Left renal pelvis (tissue), 4 donors: ENCODE measurements at regions not wholly inside any gene's neighbourhood (a gene's known extent, or its start where the extent isn't known, plus 50 kb on each side); places are given as distances from the start of the nearest gene placed in this dataset.

Experiments
- DNase-seq, 4 donors: peaks; one replicate each; pipeline ENCODE4 v3.0.0-alpha.2; 2013; ENCODE audit warnings: low read depth in 4 of 4, low spot score in 3 of 4

DNA sequence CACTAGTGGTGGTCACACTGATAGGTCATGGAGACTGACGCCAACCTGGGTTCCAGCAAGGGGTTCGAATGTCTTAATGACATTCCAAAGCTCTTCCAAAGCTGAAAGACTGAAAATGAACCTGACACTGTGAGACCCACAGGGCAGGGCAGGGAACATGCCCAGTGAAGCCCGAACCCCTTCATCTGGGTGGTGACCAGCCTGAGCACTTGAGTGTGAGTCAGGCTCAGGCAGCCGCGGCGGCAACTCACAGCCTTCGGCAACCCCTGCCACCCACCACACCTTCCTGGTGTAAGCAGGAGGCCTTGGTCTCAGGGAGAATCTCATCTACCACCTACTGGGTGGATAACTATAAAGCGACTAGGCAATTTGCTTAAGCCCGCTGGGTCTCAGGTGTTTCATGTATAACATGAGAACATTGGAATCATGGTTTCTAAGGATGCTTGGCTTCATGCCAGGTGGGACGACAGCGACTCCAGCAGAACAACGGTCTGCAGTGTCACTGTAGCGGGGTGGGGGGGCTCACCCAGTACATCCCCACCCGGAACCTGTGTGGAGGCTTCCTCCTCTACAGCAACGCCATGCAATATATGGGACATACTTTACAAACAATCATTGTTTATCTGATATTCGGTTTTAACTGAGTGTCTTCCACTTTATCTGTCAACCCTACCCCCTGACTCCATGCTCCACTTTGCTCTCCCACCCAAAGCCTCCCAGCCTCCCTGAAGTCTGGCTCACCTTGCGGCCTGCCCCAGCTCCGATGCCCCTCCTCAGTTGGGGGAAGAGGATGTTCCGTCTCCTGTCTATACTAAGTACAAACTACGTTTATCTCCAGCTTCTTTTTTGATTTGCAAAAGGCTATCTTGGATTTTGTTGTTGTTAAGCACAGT is 125.0 kb upstream of the MEF2A start:
- DNase-seq: no peak

GRCh38 chr15:99441444-99441800 is 124.4 kb upstream of the MEF2A start:
- DNase-seq: no peak

DNA sequence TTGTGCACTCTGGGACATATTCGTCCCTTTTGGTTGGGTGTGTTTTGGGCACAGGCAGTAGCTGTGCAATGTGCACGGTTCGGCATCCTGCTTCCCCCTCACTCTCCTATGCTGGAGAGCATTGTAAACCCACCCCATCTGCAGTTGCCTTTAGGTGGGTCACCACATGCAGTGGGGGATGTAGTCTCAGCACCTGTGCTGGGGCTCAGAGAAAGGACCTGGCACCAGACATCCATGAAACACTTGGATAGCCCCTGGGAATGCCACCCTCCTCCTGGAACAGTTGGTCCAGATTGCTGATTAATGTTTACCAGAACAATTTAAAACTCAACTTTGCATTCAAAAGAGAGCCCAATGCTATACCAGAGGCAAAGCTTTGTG is 123.9 kb upstream of the MEF2A start:
- DNase-seq: no peak

DNA sequence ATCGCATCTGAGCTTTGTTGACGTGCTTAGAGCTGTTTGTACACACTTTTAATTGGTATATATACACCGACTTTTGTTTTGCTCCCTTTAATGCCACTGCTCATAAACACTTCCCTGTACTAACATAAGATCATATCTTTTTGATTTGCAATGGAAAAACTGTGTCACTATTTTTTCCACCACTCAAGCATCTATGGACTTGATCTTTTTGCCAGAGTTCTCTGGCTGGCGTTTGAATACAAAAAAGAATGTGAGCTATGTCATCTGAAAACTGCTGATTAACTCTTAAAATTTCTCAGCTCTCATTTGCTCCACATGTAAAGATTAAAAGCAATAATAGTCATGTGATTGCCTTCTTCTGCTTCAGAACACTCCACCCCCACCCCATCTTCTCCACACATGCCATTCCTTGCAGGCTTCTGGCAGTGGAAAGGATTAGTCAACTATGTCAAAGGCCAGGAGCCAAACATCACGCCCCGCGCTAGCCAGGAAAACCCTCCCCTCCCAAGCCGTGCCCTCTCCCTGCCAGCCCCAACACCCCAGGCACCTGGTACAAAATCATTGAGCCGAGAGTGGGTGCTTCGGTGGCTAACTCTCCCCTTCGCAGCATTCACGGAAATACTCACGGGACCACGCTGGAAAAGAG is 123.4 kb upstream of the MEF2A start:
- no peak for DNase-seq

- DNase-seq: no peak
Measured at GRCh38 chr15:99443056-99443756, 122.6 kb upstream of the MEF2A start.

GRCh38 chr15:99443768-99444446 is 121.9 kb upstream of the MEF2A start:
- no peak for DNase-seq

DNA sequence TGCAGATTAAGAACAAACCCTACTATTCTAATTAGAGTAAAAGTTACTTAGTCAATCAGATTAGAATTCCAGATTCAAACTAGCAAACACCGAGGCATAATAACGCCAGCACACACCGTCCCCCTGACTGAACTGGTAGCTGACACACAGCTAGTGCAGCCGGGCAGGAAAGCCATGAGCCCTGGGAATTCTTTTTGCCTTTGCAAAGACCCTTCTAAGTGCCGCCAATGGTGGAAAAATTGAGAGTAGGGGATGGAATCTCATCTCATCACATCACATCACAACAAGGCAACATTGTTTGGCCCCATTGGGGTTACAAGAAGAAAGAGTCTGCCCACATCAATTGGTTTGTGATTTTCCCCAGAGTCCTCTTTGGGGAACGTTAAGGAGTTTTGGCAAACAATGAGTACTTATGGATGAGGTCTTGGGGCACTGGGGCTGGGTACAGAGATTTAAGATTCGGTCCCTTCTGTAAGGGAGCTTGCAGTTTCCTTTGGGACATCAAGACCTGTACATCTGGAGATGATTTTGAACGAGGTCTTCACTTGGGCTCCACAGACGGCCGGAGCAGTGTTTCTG is 120.4 kb upstream of the MEF2A start:
- DNase-seq: no peak

DNA sequence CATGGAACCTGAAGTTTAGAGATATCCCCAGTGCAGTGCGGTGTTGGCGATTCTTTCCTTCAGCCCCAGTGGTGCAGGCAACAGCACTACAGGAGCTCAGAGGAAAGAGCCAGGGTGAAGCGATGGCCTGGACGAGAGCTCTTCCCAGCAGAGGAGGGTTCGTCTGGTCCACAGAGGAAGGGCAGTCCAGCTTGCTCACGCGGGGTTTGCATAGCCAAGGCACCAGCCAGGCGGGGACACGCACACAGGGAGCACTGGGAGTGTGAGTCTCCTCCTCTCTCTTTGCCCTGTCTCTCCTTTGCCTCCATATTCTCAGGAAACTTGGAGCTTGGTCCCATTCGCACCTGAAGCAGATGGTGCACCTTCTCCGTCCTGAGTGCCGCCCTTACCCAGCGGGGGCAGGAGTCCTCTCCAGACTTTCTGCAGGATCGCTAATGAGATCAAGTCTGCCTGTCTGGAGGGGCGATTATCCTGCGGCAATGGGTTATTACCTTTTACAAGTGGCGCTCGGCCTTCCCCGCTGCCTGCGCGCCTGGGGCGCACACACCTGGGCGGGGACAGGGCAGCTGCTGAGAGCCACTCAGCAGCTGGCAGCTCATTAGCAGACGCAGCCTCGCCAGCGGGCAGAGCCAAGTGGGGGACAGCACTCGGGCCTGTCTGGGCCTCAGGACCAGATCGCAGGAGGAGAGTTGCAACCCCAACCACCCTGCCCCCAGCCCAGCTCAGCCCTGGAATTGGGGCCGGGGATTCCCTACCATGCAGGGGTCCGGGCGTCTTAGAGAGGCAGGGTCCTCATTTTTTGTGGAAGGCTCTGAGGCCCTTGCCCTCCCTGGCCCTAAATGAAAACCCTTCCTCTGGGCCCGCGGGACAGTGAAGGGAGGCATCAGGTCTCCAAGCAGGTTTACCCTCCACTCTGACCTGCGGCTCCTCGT is 119.0 kb upstream of the MEF2A start:
- DNase-seq: no peak

- DNase-seq: no peak
Measured at GRCh38 chr15:99447497-99448371, 118.0 kb upstream of the MEF2A start.

DNA sequence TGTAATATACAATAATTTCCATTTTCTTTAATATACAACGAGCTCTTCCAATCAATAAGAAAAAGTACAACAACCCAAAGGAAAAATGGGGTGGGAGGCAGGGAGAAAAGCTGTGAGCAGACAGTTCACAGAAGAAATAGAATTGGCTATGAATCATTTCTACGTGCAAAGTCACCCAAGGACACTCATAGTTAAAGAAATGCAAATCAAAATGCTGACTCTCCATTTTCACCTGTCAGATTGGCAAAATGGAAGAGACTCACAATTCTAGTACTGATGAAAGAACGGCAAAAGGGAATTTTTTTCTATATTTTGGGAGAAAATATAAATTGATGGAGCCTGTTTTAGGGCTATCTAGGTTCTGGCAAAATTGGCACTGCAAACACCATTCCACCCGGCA is 116.3 kb upstream of the MEF2A start:
- no peak for DNase-seq

DNA sequence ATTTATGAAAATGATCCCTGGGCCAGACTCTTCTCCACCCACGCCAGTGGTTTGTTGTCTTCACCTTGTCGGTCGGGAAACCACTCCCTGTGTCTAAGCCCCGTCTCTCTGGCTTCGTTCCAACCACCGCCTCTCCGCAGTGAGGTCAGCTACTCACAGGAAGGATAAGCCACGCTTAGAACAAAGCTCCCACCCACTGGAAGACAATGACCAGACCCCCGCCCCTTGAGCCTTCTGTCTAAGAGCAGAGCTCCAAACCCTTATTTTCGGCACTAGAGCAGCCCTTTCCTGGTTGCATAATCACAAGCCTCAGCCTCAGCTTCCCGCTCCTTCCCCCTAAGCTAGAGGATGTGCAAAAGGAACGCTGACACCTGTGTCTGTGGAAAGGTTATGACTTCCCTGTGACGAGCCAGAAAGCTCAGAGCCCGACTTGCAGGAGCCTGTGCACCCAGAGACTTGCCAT is 114.9 kb upstream of the MEF2A start:
- DNase-seq: no peak

- DNase-seq: no peak
Measured at GRCh38 chr15:99451484-99451883, 114.3 kb upstream of the MEF2A start.

- DNase-seq: no peak
Measured at GRCh38 chr15:99452010-99452409, 113.8 kb upstream of the MEF2A start.

DNA sequence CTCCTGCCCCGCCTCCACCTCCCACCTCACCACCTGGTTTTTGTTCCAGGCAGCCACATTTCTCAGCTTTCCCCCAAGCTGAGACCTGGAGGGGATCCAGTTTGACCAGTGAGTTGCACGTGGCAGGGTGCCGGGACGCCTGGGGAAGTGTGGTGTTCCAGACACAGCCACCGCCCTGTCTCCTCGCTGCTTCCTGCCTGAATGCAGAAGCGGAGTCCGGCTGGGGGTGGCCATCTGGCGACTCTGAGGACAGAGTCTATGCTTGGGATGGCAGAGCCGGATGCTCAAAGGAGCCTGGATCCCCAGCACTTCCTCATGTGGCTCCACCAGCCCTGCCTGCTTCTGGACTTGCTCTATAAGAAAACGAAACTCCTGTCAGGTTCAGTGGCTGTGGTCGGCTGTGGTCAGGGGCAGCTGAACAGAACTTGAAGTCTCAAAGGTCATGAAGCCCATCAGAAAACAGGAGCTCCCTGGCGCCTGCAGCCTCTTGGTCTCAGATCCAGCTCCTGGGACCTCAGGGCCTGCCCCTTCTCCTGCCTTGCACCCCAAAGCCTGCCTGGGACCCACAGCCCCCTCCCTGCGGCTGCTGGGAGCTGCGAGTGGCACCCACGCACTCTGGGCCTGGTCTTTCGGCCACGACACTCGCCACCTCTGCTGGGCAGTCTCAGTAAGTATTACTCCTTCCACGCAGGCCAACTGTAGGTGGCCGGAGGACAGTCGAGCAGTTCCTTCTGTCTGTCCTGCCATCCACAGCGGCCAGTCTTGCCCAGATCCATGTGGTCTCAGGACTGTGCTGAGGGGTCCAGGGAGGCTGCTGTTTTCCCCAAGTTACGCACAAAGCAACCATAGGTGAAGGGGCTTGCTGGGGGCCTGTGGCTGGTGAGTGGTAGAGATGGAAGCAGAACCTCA is 112.8 kb upstream of the MEF2A start:
- no peak for DNase-seq

- DNase-seq: no peak
Measured at GRCh38 chr15:99453637-99454030, 112.2 kb upstream of the MEF2A start.

- DNase-seq: no peak
Measured at GRCh38 chr15:99454107-99454809, 111.5 kb upstream of the MEF2A start.
